NOMO-1 treated with dmso at 0.1 percent for 144 hours (cell line): ENCODE measurements at regions not wholly inside any gene's neighbourhood (a gene's known extent, or its start where the extent isn't known, plus 50 kb on each side); places are given as distances from the start of the nearest gene placed in this dataset.

Experiments
- DNase-seq: peaks from one replicate; lab custom pipeline; 2025; ENCODE audit not compliant: unreplicated experiment; lab: John Stamatoyannopoulos, UW

DNA sequence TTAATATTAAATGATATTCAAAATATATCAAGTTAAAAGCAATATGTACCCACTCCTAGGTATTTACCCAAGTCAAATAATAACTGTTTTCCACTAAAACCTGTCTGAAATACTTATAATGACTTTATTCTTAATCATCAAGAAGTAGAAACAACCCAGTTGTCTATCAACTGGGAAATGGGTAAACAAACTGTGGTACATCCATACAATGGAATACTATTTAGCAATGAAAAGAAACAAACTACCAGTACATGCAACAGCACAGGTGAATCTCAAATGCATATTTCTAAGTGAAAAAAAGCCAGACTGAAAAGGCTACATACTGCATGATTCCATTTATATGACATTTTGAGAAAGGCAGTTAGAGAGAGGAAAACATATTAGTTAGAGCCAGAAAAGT lies 559.9 kb downstream of the MBD2 start:
- no peak for DNase-seq

DNA sequence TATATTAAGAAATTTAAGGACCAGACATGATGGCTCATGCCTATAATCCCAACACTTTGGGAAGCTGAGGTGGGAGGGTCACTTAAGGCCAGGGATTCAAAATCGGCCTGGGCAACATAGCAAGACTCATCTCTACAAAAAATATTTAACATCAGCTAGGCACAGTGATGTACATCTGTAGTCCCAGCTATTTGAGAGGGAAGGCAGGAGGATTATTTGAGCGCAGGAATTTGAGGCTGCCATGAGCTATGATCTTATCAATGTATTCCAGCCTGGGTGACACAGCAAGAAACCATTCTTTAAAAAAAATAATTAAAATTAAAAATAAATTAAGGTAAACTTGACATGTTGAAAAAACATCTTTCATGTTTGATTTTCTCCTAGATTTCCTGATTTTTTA lies 564.2 kb downstream of the MBD2 start:
- no peak for DNase-seq

DNA sequence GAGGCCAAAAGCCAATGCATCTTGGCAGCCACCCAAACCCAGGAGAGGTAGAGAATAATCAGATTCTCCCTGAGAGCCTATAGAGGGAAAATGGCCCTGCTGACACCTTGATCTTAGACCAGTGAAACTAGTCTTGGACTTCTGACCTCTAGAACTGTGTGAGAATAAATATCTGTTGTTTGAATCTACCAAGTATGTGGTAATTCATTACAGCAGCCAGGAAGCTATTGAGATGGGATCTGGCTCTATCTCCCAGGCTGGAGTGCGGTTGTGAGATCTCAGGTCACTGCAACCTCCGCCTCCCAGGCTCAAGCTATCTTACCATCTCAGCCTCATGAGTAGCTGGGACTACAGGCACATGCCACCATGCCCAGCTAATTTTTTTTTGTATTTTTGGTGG lies 567.2 kb downstream of the MBD2 start:
- no peak for DNase-seq

DNA sequence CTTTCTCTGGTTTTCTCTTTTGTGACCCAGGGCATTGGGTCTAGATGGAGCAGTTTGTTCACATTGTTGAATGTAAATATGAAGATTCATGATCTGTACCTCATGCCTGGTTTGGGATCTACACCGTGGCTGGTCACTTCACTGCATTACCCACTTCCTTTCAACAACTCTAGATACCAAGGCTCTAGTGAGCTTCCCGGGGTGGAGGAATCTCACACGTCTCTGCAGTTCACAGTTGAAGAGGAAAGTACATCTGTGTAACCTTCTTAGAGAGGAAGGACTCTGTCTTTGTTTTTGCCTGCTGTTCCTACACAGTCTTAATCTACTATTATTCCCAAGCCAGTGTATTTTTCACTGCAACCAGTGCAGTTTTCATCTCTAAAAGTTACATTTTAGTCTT lies 574.8 kb downstream of the MBD2 start:
- DNase-seq = no peak

DNA sequence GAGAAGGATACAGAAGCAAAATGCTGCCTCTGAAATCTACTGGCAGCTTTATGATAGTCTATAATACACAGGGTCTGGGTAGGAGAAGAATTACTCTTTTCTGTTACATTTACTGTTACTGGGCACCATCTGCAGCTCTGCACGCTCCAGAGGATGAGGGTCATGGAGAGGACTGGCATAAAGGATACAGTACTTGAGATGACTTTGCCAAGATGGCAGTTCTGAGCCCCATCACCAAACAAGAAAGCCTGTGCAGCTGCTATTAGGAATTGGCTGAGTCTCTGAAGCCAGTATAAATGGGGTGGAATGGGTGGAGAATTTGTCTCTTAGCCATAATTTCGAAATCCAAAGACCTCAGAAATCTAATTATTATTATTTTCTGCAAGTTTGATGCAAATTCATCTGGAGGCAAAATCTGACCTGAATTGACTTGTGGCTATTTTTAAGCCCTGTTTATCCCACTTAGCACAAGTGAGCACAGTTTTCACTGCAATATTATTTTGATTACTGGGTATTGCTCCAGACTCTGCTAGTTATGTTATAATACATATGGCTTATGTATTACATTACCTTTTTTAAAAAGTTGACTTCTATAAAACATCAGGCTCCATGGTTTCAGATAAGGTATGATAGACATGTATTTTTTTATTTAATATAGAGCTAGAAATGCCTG lies 579.5 kb downstream of the MBD2 start:
- DNase-seq = no peak

DNA sequence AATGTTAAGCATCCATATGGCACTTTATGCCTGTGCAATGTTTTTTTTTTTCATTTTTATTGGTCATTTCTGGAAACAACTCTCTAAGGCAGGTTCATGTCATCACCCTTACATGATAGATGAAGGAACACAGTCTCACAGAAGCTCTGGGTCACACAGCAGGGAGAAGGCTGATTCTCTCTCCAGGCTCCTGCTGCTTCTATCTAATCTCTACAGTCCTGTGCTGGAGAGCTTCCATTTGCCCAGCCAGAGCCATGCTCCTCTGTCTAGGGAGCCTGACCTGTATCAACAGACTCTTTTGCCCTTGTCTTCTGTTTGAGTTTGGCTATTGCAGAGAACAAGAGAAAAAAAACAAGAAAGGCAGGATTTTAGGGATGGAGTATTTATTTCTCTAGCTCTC lies 584.8 kb downstream of the MBD2 start:
- DNase-seq = no peak

DNA sequence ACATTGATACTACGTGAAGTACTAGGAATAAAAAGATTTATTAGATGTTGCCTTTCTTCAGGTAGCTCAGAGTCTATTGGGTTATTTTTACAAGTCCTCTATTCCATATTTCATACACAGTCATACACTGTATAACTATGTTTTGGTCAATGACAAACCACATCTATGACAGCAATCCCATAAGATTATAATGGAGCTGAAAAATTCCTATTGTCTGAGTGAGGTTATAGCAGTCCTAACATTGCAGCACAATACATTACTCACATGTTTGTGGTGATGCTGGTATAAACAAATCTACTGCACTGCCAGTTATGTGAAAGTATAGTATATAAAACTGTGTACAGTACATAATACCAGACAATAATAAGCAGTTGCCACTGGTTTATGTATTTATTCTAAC lies 595.1 kb downstream of the MBD2 start:
- no peak for DNase-seq

DNA sequence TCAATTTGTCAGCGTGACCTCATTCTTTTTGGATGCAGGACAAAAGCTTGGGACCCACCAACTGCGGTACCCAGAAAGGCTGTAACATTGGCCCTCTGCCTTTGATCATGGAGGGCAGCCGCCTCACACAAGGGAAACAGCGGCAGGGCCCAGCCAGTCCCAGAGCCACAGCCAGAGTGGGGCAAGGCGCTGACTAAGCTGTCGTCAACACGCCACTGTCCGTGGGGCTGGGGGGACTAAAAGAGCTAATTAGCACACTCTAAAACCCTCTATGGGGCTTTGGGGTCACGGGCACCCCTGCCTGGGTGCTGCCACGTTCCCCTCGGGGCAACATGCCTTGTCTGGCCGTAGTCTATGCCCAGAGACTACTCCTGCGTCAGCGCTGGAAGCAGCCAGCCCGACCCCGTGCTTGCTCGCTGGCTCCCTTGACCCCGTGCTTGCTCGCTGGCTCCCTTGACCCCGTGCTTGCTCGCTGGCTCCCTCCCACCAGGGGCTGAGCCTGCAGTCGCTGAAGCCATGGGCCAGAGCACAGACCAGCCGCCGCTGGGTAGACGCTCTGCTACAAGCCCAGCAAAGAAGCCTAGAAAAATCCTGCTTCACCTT lies 598.4 kb downstream of the MBD2 start:
- no peak for DNase-seq

DNA sequence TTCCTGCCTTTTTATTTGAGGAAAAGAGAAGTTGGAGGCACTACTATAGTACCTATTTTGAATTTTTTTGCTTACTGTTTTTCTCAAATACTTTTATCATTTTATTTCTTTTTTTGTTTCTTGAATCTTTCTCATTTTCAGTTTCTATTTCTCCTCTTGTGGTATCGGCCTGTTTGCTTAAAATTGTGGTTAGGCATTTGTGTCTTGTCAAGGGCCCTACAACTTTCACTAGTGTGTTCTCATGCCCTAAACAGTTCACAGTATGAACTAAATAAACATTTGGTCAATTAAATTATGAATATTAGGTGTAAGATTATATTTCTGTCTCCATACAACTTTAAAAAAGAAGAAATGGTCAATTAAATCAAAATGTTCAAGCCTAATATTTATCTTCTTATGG lies 613.5 kb downstream of the MBD2 start:
- no peak for DNase-seq

DNA sequence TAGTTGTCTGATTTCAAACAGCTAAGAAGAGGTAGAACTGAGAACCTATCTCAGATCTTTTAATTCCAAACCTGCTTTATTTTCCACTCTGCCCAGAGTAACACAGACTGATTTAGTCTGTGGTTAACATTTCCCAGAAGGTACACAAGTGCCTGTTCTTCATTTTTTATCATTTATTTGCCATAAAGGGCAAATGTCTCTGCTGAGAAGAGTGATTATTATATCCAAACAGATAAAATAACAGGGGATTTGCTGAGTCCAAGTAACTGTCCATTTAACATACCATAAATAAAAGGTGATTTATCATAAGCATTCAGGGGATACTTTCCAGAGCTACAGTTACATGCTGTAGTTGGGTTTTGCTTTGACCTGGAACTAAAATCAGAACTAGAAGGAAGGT lies 617.7 kb downstream of the MBD2 start:
- DNase-seq = no peak

DNA sequence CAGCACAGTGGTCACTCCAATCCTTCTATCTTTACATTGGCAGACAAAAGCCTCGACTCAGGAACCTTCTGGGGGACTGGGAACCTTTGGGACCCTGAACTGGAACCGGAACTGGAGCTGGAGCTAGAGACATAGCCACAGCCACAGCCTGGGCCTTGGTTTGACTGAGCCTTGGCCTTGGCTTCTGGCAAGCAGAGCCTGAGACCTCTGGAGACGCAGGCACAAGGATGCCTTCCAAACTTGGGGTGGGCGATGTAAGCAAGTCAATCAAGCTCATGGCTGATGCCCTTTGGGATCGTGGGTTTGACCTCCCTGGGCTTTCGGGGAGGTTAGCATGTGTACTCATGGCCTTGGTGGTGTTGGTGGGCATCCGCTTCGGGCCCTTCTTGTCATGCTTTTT lies 619.3 kb downstream of the MBD2 start:
- no peak for DNase-seq

DNA sequence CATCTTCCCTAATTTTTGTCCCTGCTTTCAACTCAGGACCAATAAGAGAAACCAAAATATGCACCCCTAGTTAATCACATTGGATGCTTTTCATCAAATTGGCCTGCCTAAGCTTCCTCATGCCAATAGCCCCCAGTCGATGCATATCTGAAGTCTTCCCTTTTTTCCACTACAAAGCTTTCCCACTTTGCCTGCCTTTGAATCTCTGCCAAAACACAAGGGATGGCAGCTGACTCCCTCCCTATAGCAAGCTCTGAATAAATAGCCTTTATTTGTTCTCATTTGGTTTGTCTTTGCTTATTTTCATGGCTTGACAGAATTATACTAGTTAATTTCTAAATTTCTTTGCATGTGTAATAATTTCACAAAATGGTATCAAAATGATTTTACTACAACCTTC lies 621.2 kb downstream of the MBD2 start:
- no peak for DNase-seq

DNA sequence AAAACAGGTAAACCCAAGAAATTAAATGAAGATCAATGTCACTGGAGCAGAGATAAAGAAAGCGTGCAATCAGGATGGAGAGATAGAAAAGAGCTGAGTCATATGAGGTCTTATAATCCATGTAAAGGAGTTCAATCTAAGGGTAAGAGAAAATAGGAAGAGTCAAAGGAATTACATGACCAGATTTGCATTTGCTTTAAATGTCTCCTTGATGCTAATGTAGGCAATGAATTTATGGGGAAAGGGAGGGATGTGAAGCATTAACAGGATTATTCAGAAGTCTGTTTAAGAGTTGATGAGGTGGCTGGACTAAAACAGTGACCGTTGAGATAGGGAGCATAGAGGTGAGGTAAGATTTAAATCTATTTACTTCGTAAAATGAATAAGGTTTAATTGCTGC lies 623.1 kb downstream of the MBD2 start:
- no peak for DNase-seq

DNA sequence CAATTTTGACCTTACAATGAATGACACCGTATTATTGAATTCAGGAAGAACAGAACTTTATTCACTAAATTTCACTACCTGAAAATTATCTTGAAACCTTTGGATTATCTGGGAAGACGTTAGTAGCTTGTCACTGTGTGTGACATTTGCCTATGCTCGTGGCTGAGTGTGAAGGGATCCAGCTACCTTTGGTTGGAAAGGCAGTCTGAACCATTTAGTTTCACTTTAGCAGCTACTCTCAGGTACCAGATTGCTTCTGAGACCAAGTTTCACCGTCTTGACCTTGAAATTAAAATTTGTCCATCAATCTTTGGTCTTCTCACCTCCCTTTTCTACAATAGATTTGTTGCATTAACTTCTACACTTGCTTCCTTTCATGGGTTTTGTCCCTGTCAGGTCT lies 637.5 kb downstream of the MBD2 start:
- DNase-seq = no peak
